ENCODE measurements at regions not wholly inside any gene's neighbourhood (a gene's known extent, or its start where the extent isn't known, plus 50 kb on each side); places are given as distances from the start of the nearest gene placed in this dataset.

DNA sequence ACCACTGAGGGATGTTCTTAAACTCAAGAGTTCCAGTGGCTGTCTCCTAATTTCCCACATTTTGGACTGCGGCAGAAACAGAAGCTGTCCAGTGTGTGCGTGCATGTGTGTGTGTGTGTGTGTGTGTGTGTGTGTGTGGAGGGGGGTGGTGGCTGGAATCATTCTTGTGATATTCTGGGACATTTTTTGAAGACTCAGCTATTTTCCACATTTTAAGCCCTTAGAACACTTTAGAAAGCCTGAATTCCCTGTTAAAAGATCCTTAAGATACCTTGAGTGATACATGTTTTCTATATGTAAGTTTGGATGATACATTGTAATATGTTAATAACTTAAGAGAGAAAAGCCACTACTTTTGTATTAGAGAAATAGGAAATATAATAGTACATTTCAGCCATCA lies 636.4 kb downstream of the PLPP3 start:
- H2AFZ ChIP-seq, result no peak overlapping the region
- no peak overlapping the region for H3K27ac ChIP-seq
- no peak for DNase-seq
- POLR2A ChIA-PET (ENCODE audit: unreplicated experiment), result interaction anchor here (0.6 kb wide), 1 partner anchor 88 kb away, joined by 5 read pairs; no protein-coding TSS in a partner anchor
- no TSS peak for BruUV-seq (replicated peaks)
- no peak overlapping the region for H3K4me3 ChIP-seq
- no peak overlapping the region for H3K4me2 ChIP-seq
- no peaks in the 10 kb centered on the region for H3K4me1 ChIP-seq (replicated peaks; ENCODE audit: insufficient read depth)
- TF ChIP-seq EZH2 (IDR thresholded peaks at IDR 0.05; ENCODE audit: low read depth) (no peak), CTCF (conservative IDR thresholded peaks at IDR 0.05) (no peak)
- H3K27me3 ChIP-seq (ENCODE audit: insufficient read depth, low read depth), result no peaks in the 10 kb centered on the region
- H3K79me2 ChIP-seq (ENCODE audit: low read depth), result no peaks in the 10 kb centered on the region
- intact Hi-C loops (cut with micrococcal nuclease; ENCODE audit: unreplicated experiment), result no loop called here
- H3F3A ChIP-seq (ENCODE audit: insufficient read depth, low read depth), result no peaks in the 10 kb centered on the region
- H3K9me3 ChIP-seq (ENCODE audit: insufficient read depth, low read depth), result no peaks in the 10 kb centered on the region
- no peaks in the 10 kb centered on the region for H3K9me2 ChIP-seq (ENCODE audit: insufficient read depth)
- H4K20me1 ChIP-seq (ENCODE audit: insufficient read depth), result no peaks in the 10 kb centered on the region
- H3K36me3 ChIP-seq (ENCODE audit: low read depth), result no peaks in the 10 kb centered on the region
- CTCF ChIA-PET, result no interaction called here

DNA sequence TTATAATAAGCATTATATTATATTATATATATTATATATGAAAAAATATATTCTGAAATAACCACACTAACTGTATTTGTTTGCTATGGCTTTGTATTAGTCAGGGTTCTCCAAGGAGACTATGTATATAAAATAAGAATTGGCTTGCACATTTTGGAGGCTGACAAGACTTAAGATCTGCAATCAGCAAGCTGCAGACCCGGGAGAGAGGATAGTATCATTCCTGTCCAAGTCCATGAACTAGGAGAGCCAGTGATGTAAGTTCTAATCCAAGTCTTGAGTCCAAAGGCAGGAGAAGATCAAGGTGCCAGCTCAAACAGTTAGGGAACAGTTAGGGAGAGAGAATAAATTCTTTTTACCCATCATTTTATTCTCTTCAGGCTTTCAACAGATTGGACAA lies 639.5 kb downstream of the PLPP3 start:
- Histone ChIP-seq H3K4me3 (no peak overlapping the region), H3K27me3 (ENCODE audit: insufficient read depth, low read depth) (no peaks in the 10 kb centered on the region), H3K9me3 (ENCODE audit: insufficient read depth, low read depth) (no peaks in the 10 kb centered on the region; the same call in 1 of the 2 replicates), H4K20me1 (ENCODE audit: insufficient read depth) (no peaks in the 10 kb centered on the region), H2AFZ (no peak overlapping the region), H3K9me2 (ENCODE audit: insufficient read depth) (no peaks in the 10 kb centered on the region), H3K4me2 (no peak overlapping the region), H3K36me3 (ENCODE audit: low read depth) (no peaks in the 10 kb centered on the region), H3F3A (ENCODE audit: insufficient read depth, low read depth) (no peaks in the 10 kb centered on the region), H3K4me1 (replicated peaks; ENCODE audit: insufficient read depth) (no peaks in the 10 kb centered on the region), H3K79me2 (ENCODE audit: low read depth) (no peaks in the 10 kb centered on the region), H3K27ac (no peak overlapping the region)
- no peak for TF ChIP-seq CTCF (conservative IDR thresholded peaks at IDR 0.05)
- no peak for TF ChIP-seq EZH2 (IDR thresholded peaks at IDR 0.05; ENCODE audit: low read depth)
- ChIA-PET CTCF (no interaction called here), POLR2A (ENCODE audit: unreplicated experiment) (no interaction called here)
- DNase-seq, result no peak
- intact Hi-C loops (cut with micrococcal nuclease; ENCODE audit: unreplicated experiment), result no loop called here
- BruUV-seq (replicated peaks), result no TSS peak

DNA sequence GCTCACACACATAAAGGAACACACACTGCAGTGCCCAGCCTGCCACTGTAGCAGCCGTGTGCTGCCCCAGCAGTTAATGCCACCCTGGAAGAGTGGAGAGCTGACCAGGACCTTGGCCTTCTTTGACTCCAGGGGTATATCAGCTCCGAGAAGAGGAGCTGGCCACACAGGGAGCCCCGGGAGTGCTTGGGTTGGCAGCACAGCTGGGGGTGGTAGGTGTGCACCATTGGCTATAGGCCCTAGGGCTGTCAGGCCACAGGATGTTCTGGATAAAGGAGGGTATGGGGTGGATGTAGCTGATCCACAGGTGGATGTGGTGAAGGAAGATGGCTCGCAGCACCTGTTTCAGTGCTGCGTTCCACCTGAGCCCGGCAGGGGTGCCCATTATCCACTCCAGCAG lies 640.5 kb downstream of the PLPP3 start:
- H3K9me2 ChIP-seq (ENCODE audit: insufficient read depth), result no peaks in the 10 kb centered on the region
- intact Hi-C loops (cut with micrococcal nuclease; ENCODE audit: unreplicated experiment), result no loop called here
- no peak for DNase-seq
- BruUV-seq (replicated peaks), result no TSS peak
- H4K20me1 ChIP-seq (ENCODE audit: insufficient read depth), result no peaks in the 10 kb centered on the region
- CTCF ChIA-PET, result no interaction called here
- H3K4me3 ChIP-seq, result no peak overlapping the region
- H3K79me2 ChIP-seq (ENCODE audit: low read depth), result no peaks in the 10 kb centered on the region
- POLR2A ChIA-PET (ENCODE audit: unreplicated experiment), result no interaction called here
- TF ChIP-seq EZH2 (IDR thresholded peaks at IDR 0.05; ENCODE audit: low read depth), result no peak
- TF ChIP-seq CTCF (conservative IDR thresholded peaks at IDR 0.05), result no peak
- H3F3A ChIP-seq (ENCODE audit: insufficient read depth, low read depth), result no peaks in the 10 kb centered on the region
- no peak overlapping the region for H3K27ac ChIP-seq
- H3K4me1 ChIP-seq (replicated peaks; ENCODE audit: insufficient read depth), result no peaks in the 10 kb centered on the region
- no peaks in the 10 kb centered on the region for H3K27me3 ChIP-seq (ENCODE audit: insufficient read depth, low read depth)
- H3K9me3 ChIP-seq (ENCODE audit: insufficient read depth, low read depth), result no peaks in the 10 kb centered on the region; the same call in 1 of the 2 replicates
- H3K4me2 ChIP-seq, result no peak overlapping the region
- no peaks in the 10 kb centered on the region for H3K36me3 ChIP-seq (ENCODE audit: low read depth)
- H2AFZ ChIP-seq, result no peak overlapping the region
